CD4-positive, alpha-beta T cell treated with Interleukin-12 subunit alpha and Interleukin-12 subunit beta, for 1 hour (primary cell): ENCODE measurements at regions not wholly inside any gene's neighbourhood (a gene's known extent, or its start where the extent isn't known, plus 50 kb on each side); places are given as distances from the start of the nearest gene placed in this dataset.
A peak's percentile ranks its signal among the peaks of the same experiment; 100 is the strongest.

Experiments
- DNase-seq: peaks from one replicate; pipeline ENCODE4 v3.0.0-alpha.2; 2020

DNA sequence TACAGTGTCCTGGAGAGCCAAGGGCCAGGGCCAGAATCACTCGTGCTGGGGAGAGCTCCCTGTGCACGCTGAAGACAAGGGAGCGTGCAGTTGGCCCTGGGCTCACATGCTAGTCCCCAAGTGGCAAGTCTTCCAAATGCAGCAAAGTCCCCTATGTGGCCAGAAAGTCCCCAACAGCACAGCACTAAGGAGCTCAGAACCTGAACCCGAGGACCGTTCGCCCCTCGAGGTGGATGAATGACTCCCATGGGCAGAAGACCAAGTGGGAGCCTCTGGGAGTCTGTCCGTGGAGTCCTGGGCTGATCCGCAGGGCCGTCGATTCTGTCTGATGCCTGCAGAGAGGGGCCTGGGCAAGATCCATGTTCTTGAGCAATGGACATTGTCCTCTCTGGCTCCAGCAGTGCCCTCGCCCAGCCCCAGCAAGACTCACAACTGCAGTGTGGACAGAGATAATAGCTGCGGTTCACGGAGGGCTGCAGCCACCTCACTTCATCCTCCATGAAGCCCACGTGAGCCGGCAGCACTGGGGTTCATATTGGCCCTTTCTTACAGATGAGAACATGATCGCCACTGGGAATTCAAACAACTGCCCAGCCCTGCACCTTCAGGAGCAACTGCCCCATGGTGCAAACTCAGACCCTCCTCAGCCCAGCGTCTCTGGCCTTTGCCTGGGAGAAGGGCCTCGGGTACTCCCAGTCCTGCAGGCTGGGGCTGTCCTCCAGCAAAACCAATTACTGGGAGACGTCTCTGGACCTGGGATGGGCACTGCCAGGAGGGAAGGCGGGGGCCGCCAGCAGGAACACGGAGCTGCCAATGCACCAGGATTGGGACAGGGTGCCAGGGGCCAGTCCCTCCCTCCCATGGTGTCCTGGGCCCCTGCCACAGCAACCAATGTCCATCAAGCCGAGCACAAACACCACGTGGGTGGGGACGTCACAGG is 243.7 kb downstream of the NPHP4 start:
- no peak for DNase-seq

DNA sequence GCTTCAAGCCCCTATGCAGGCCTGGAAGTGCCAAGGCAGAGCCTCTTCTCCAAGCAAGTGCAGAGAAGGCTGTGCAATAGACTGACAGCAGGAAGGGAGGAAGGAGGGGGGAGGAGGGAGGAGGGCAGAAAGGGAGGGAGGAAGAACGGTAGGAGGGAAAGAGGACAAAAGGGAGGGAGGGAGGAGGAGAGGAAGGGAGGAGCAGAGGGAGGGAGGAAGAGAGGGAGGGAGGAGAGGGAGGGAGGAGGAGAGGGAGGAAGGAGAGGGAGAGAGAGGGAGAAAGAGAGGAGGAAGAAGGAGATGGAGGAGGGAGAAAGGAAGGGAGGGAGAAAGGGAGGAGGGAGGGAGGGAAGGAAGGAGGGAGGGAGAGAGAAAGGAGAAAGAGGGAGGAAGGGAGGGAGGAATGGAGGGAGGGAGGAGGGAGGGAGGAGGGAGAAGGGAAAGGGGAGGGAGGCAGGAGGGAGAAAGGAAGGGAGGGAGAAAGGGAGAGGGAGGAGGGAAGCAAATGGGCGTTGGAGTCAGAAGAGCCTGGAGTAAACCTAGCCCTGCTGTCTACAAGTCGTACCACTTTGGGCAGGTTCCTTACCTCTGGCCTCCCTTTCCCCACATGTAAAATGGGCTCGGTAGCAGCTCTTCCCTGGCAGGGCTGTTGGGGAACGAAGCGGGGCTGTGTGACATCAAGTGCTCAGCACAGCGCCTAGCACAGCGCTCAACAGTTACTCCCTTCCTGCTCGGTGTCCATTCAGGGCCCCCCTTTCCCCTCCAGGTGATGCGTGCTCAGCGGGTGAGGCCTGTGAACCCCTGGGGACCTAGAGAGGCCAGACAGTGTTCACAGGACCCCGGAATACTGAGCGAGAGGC is 244.6 kb downstream of the NPHP4 start:
- DNase-seq, result no peak

GRCh38 chr1:5746611-5747425 is 245.4 kb downstream of the NPHP4 start:
- no peak for DNase-seq

- peak; percentile 59 for DNase-seq
These were observed 246.2 kb downstream of the NPHP4 start for GRCh38 chr1:5745800-5746610.

DNA sequence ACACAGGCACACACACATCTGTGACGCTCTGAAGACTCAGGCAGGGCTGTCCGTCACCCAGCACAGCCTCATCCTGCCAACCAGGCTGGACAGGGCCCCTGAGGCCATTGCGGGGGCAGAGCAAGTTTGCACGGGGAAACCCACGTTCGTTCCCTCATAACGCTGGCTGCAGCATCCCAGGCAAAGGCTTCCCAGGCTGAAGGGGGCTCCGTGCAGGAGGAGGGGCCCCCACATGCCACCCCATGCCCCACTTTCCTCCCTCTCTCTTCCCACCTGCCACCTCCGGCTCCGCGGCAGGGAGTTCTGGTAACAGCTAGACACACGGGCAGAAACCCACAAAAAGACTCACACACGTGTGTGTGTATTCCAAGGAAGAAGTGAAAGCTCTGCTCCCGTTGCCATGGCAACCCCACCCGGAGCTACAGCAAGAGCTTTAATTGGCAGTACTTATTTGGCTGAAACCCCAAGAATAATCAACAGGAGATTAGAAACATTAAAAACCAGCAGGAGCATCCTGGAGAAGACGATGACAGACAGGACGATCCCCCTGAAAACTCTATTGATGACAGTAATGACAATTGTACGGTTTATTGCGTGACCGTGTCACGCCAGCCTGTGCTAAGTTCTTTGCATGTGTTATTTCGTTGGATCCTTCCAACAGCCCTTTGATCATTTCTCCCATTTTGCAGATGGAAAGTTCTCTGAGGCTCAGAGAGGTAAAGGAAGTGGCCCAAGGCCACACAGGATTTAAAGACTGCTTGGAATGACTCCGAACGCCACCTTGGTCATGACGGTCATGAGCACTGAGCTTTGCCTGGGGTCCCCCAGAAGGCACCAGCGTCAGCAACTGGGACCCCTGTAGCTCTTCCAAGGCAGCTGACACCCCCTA is 247.1 kb downstream of the NPHP4 start:
- DNase-seq, result no peak

DNA sequence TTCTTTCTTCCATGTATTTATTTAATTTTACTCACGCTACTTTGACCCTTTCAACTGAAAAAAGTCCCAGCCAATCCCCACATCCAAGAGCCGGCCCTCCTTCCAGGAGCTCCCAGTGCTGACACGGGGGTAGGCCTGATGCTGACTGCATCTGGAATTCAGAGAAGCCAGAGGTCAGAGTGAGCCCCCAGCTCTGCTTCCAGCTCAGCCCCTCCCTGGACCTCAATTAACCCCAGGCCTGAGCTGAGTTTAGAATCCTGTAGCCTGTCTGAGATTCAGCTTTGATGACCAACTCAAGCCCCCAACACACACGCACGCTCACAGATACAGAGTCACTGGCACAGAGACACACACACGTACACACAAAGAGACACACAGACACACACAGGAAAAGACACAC is 247.9 kb downstream of the NPHP4 start:
- no peak for DNase-seq

- no peak for DNase-seq
These were observed 248.7 kb downstream of the NPHP4 start for GRCh38 chr1:5743435-5744095.

DNA sequence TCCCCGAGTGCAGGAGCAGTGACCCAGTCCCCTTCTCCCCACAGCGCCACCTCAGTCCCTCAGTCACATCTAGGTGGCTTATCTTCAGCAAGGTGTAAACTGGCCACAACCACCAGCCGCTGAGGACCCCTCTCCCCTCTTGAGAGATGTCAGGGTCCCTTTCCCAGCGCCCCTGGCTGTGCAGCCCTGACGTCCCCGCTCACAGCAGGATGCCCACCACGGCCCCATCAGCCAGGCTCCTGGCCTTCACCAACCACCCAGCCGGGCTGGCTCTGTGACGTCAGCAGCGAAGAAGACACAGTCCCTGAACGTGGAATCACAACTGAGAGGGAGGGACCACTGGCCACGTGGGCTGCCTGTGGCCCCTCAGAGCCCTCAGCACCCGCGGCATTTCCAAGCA is 249.4 kb downstream of the NPHP4 start:
- no peak for DNase-seq

GRCh38 chr1:5742032-5742431 is 250.2 kb downstream of the NPHP4 start:
- DNase-seq, result no peak

GRCh38 chr1:5740865-5741860 is 251.1 kb downstream of the NPHP4 start:
- DNase-seq, result no peak

GRCh38 chr1:5740450-5740849 is 251.8 kb downstream of the NPHP4 start:
- DNase-seq, result no peak

GRCh38 chr1:5739561-5740078 is 252.6 kb downstream of the NPHP4 start:
- no peak for DNase-seq

- no peak for DNase-seq
These were observed 253.2 kb downstream of the NPHP4 start for GRCh38 chr1:5738911-5739462.

- no peak for DNase-seq
These were observed 255.1 kb downstream of the NPHP4 start for GRCh38 chr1:5737081-5737480.

DNA sequence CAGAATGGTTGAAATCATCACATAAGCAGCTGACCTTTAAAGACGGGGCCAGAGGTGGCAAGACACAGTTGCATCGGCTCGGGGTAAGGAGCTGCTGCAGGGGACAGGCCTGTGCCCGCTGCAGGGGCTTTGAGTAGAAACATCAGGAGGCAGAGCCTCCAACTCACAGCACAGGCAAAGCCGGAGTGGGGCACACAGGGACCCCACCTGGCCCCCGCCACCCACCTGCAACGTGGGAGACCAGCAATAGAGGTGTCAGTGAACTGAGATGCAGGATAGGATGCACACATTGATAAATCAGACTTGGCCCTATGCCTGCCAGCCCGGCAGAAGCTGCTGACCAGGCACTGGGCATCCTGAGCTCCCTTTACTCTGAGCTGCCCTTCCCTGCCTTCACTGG is 257.2 kb downstream of the NPHP4 start:
- no peak for DNase-seq

- DNase-seq, result no peak
These were observed 257.8 kb downstream of the NPHP4 start for GRCh38 chr1:5734414-5734813.

GRCh38 chr1:5733596-5733995 is 258.6 kb downstream of the NPHP4 start:
- DNase-seq, result no peak

- DNase-seq, result no peak
These were observed 261.2 kb downstream of the NPHP4 start for GRCh38 chr1:5731110-5731423.
